ENCODE measurements at regions not wholly inside any gene's neighbourhood (a gene's known extent, or its start where the extent isn't known, plus 50 kb on each side); places are given as distances from the start of the nearest gene placed in this dataset.

DNA sequence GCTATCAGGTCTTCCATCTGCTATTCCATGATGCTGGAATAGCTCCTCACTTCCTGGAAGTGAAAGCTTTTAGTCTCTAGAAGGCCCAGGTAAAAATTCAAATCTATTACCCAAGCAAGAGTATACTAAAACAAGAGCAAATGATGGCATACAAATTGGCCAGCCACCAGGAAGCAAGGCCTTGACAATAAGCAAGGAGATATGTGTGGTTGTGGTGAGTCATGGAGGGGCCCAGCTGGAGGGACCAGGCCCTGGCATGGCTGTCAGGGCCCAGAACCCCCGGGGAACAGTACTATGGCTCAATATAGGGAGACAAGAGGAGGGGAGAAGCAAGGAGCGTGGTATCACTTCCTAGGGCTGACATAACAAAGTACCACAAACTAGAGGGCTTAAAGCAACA is 358.7 kb downstream of the RRAGC start:
- ATAC-seq, result no peak
- TF ChIP-seq, protein P1, sequence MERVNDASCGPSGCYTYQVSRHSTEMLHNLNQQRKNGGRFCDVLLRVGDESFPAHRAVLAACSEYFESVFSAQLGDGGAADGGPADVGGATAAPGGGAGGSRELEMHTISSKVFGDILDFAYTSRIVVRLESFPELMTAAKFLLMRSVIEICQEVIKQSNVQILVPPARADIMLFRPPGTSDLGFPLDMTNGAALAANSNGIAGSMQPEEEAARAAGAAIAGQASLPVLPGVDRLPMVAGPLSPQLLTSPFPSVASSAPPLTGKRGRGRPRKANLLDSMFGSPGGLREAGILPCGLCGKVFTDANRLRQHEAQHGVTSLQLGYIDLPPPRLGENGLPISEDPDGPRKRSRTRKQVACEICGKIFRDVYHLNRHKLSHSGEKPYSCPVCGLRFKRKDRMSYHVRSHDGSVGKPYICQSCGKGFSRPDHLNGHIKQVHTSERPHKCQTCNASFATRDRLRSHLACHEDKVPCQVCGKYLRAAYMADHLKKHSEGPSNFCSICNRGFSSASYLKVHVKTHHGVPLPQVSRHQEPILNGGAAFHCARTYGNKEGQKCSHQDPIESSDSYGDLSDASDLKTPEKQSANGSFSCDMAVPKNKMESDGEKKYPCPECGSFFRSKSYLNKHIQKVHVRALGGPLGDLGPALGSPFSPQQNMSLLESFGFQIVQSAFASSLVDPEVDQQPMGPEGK (CRISPR knock-in tag; IDR thresholded peaks at IDR 0.05; ENCODE audit: borderline replicate concordance), result no peak
- no peak for TF ChIP-seq BACH2 (CRISPR knock-in tag; IDR thresholded peaks at IDR 0.05; ENCODE audit: borderline replicate concordance)
- no peak for TF ChIP-seq CSRNP3 (CRISPR knock-in tag; IDR thresholded peaks at IDR 0.05)
- no peak for TF ChIP-seq ZNF565 (CRISPR knock-in tag; conservative IDR thresholded peaks at IDR 0.05; ENCODE audit: low read depth)
- TF ChIP-seq ZC3H10 (CRISPR knock-in tag; IDR thresholded peaks at IDR 0.05), result no peak
- no peak for TF ChIP-seq PPARA (CRISPR knock-in tag; IDR thresholded peaks at IDR 0.05; ENCODE audit: borderline replicate concordance)
- TF ChIP-seq OSR1 (CRISPR knock-in tag; IDR thresholded peaks at IDR 0.05), result no peak
- no peak for TF ChIP-seq GLIS3 (CRISPR knock-in tag; IDR thresholded peaks at IDR 0.05)
- no peak for TF ChIP-seq CREB5 (CRISPR knock-in tag; IDR thresholded peaks at IDR 0.05; ENCODE audit: low read depth)
- no peak for TF ChIP-seq TOX (CRISPR knock-in tag; IDR thresholded peaks at IDR 0.05; ENCODE audit: borderline replicate concordance)
- no peak for TF ChIP-seq TCF4 (CRISPR knock-in tag; IDR thresholded peaks at IDR 0.05; ENCODE audit: borderline replicate concordance)
- no peak for TF ChIP-seq ZNF8 (CRISPR knock-in tag; IDR thresholded peaks at IDR 0.05)
- no peak for TF ChIP-seq ZFP3 (CRISPR knock-in tag; IDR thresholded peaks at IDR 0.05)
- no peak for TF ChIP-seq RARB (CRISPR knock-in tag; IDR thresholded peaks at IDR 0.05)
- no peak for TF ChIP-seq ZFP30 (CRISPR knock-in tag; IDR thresholded peaks at IDR 0.05)
- TF ChIP-seq ESRRG (CRISPR knock-in tag; IDR thresholded peaks at IDR 0.05), result no peak
- no peak for TF ChIP-seq TSHZ2 (CRISPR knock-in tag; IDR thresholded peaks at IDR 0.05)
- no peak for TF ChIP-seq ZNF70 (CRISPR knock-in tag; IDR thresholded peaks at IDR 0.05)
- no peak for TF ChIP-seq ISL1 (CRISPR knock-in tag; IDR thresholded peaks at IDR 0.05)
- TF ChIP-seq POU6F1 (CRISPR knock-in tag; IDR thresholded peaks at IDR 0.05; ENCODE audit: borderline replicate concordance, low read depth), result no peak

GRCh38 chr1:38500352-38500751 is 359.2 kb downstream of the RRAGC start:
- peak; percentile 50; the same call in 1 of the 3 replicates for ATAC-seq
- TF ChIP-seq ARNTL (CRISPR knock-in tag; IDR thresholded peaks at IDR 0.05; ENCODE audit: borderline replicate concordance, low read depth) (no peak), PPARA (CRISPR knock-in tag; IDR thresholded peaks at IDR 0.05; ENCODE audit: borderline replicate concordance) (no peak)

DNA sequence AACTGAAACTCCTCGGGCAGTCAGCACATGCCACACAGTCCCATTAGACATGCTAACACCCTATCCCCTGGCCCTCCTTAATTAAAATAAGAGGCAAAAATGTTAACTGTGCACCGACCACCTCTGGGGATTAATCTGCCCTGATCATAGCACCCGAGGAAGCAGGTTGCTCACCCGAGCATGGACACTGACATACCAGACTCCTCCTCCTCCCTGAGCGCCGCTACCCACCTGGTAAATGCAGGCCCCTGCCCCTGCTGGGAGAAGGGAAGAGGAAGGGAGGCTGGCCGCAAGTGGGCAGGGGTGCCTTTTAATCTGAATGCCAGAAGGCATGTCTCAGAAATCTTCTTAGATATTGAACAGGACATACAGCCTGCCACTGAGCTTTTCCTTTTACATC is 360.9 kb downstream of the RRAGC start:
- no peak for ATAC-seq
- TF ChIP-seq CSDC2 (CRISPR knock-in tag; IDR thresholded peaks at IDR 0.05) (no peak), ISL1 (CRISPR knock-in tag; IDR thresholded peaks at IDR 0.05) (no peak), ZFP30 (CRISPR knock-in tag; IDR thresholded peaks at IDR 0.05) (no peak), ZC3H10 (CRISPR knock-in tag; IDR thresholded peaks at IDR 0.05) (no peak), ZNF8 (CRISPR knock-in tag; IDR thresholded peaks at IDR 0.05) (no peak), BACH2 (CRISPR knock-in tag; IDR thresholded peaks at IDR 0.05; ENCODE audit: borderline replicate concordance) (no peak), ESRRG (CRISPR knock-in tag; IDR thresholded peaks at IDR 0.05) (no peak), TSHZ2 (CRISPR knock-in tag; IDR thresholded peaks at IDR 0.05) (no peak), OSR1 (CRISPR knock-in tag; IDR thresholded peaks at IDR 0.05) (no peak), RARB (CRISPR knock-in tag; IDR thresholded peaks at IDR 0.05) (no peak), ARNTL (CRISPR knock-in tag; IDR thresholded peaks at IDR 0.05; ENCODE audit: borderline replicate concordance, low read depth) (no peak), PPARA (CRISPR knock-in tag; IDR thresholded peaks at IDR 0.05; ENCODE audit: borderline replicate concordance) (no peak)

All from SK-N-SH treated with all-trans-retinoic acid at 6 μM for 48 hours (cell line).